SK-N-MC (cell line): ENCODE measurements at regions not wholly inside any gene's neighbourhood (a gene's known extent, or its start where the extent isn't known, plus 50 kb on each side); places are given as distances from the start of the nearest gene placed in this dataset.

Source experiments
- DNase-seq: peaks from one replicate; pipeline ENCODE4 v3.0.0-alpha.2; 2011; ENCODE audit warnings: low read depth, low spot score
- H3K27ac ChIP-seq: fragments of 200-600 bp; sonication (generic); 2 replicates; pipeline ENCODE4 v1.5.1; 2016; ENCODE audit warnings: mixed run types
- H3K36me3 ChIP-seq: fragments of 200-600 bp; sonication (generic); 2 replicates; pipeline ENCODE4 v1.6.1; 2017; ENCODE audit warnings: antibody characterized with exemption, low read length, mixed read lengths; ENCODE audit not compliant: insufficient read depth
- H3K4me3 ChIP-seq: fragments of 200-600 bp; sonication (generic); 2 replicates; pipeline ENCODE4 v1.5.1; 2016
- H3K9ac ChIP-seq: fragments of 200-600 bp; sonication (generic); 2 replicates; pipeline ENCODE4 v1.8.0; 2017; ENCODE audit warnings: mixed run types, mixed read lengths; ENCODE audit not compliant: insufficient read length
- H3K9me3 ChIP-seq: fragments of 200-600 bp; sonication (generic); 2 replicates; pipeline ENCODE4 v1.6.1; 2017; ENCODE audit warnings: low read depth, mild to moderate bottlenecking, antibody characterized with exemption, low read length, moderate library complexity, mixed read lengths
- EZH2 ChIP-seq: fragments of 200-600 bp; sonication (generic); IDR thresholded peaks from one replicate; pipeline ENCODE4 v1.6.1; 2017; ENCODE audit warnings: antibody characterized with exemption
- FOXP2 ChIP-seq: optimal IDR thresholded peaks from 2 replicates; pipeline ENCODE3; 2011; ENCODE audit warnings: mild to moderate bottlenecking, moderate library complexity; ENCODE audit not compliant: insufficient read depth; ENCODE audit errors: extremely low read length, control extremely low read depth
- POLR2AphosphoS5 ChIP-seq: IDR thresholded peaks from 2 replicates; pipeline ENCODE4 v1.6.1; 2012; ENCODE audit warnings: mild to moderate bottlenecking, low read depth, low read length, borderline replicate concordance

DNA sequence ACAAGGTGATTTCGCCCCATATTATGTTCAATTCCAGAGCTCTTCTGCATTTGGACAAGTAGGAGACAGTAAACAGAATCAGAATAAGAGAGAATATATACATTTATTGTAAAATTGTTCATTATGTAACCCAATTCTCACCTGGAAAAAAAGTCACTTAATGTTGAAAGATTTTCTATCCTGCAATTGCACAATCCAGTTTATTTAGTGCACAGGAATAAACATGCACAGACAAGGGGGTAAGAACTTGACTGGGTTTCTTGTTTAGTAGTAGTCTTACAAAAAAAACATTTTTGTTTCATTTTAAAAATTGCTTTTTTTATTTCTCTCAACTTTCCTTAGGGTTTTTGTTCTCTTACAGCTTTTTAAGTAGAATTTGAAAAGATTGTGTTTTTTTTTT is 126.6 kb downstream of the SAMD9 start:
- H3K9me3 ChIP-seq, result no peaks in the 10 kb centered on the region

DNA sequence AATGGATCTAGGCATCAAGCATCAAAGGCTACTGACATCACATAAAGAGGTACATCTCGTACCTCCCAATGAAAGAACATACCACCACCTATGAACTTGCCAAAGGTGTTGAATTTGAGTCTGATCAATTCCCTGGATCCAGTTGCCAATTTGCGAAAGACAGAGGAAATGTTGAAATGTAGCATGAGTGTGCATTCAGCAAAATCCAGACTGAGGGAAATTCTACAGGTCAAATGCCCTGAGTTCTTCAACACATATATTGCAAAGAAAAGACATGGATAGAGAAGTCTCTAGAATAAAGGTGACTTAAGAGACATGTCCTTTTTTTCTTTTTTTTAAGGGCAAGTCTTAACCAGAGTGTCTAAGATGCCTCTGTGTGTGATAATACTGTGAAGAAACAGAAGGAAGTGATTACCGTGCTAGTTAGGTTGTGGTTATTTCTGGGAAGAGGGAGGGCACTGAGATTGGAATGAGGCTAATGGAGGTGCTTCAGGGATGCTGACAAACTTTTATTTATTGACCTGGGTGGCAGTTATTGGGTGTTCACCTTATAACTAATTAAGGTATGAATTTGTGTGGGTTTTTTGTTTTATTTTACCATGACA is 128.7 kb downstream of the SAMD9 start:
- Histone ChIP-seq H3K9me3 (no peaks in the 10 kb centered on the region), H3K4me3 (no peak overlapping the region), H3K36me3 (no peaks in the 10 kb centered on the region), H3K9ac (no peak overlapping the region), H3K27ac (no peak overlapping the region)
- no peak for TF ChIP-seq EZH2
- no peak for TF ChIP-seq POLR2AphosphoS5
- TF ChIP-seq FOXP2, result no peak
- DNase-seq, result no peak

More for the DNA sequence above, 126.6 kb downstream of the SAMD9 start:
- H3K4me3 ChIP-seq, result no peak overlapping the region
- DNase-seq, result no peak
- no peaks in the 10 kb centered on the region for H3K36me3 ChIP-seq
- no peak overlapping the region for H3K9ac ChIP-seq
- no peak overlapping the region for H3K27ac ChIP-seq
- TF ChIP-seq FOXP2 (no peak), POLR2AphosphoS5 (no peak)

DNA sequence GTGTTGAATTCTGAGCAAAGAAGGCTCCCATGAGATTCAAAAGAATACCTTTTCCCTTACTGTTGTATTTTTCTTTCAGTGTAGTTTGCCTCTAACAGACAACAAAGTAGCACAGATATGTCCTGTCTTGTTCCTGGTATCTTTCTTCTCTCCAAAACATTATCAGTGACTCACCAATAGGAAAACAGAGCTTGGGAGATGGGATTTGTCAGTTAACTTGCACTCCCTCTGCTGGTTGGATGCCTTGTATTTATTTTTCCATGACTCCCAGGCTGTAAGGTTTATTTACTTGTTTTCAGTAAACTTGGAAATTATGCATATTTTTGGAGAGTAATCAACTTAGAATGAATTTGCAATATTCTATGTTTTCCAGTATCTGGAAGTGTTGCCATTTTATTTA is 129.7 kb downstream of the SAMD9 start:
- no peak overlapping the region for H3K4me3 ChIP-seq
- TF ChIP-seq POLR2AphosphoS5 (no peak), EZH2 (no peak), FOXP2 (no peak)
- no peak for DNase-seq
- H3K36me3 ChIP-seq, result no peaks in the 10 kb centered on the region
- no peak overlapping the region for H3K27ac ChIP-seq
- H3K9me3 ChIP-seq, result no peaks in the 10 kb centered on the region
- no peak overlapping the region for H3K9ac ChIP-seq

DNA sequence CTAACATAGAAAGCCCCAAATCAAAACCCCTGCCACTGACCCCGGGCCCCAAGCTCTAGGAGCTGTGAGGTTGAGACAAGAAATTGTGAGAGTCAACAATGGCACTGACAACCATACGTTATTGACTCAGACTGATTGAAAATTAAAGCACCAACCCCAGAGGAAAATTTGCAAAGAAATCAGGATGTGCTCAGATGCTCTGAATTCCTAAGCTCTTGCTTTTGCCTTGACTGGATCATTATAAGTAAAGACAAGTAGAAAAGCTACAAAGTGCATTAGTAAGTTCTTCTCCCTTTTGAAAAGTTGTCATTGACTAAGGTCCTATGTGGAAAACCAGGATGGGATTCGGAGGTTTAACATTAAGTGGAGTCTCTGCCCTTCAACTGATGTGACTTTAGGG is 130.2 kb downstream of the SAMD9 start:
- no peak for DNase-seq
- Histone ChIP-seq H3K9ac (no peak overlapping the region), H3K9me3 (no peaks in the 10 kb centered on the region), H3K4me3 (no peak overlapping the region), H3K36me3 (no peaks in the 10 kb centered on the region), H3K27ac (no peak overlapping the region)
- no peak for TF ChIP-seq EZH2
- TF ChIP-seq FOXP2, result no peak
- no peak for TF ChIP-seq POLR2AphosphoS5

DNA sequence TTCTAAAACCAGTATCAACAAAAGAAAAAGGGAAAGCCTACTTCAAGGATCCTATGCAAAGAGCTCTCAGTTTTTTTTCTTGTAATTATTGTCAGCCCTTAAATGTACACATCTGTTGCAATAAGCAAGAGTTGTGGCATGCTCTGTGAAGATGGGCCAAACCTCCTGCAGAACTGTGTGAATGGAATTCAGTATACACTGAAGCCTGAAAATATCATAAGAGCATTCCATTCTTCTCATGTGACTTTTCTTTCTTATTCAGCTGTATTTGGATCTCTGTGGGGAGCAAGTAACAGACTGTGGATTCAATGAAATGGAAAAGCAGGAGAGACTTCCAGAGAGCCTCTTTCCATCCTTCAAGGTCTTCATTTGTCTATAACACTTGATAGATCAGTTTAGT is 130.7 kb downstream of the SAMD9 start:
- Histone ChIP-seq H3K27ac (no peak overlapping the region), H3K36me3 (no peaks in the 10 kb centered on the region), H3K9ac (no peak overlapping the region), H3K9me3 (no peaks in the 10 kb centered on the region), H3K4me3 (no peak overlapping the region)
- no peak for DNase-seq
- TF ChIP-seq FOXP2, result no peak
- TF ChIP-seq EZH2, result no peak
- TF ChIP-seq POLR2AphosphoS5, result no peak

DNA sequence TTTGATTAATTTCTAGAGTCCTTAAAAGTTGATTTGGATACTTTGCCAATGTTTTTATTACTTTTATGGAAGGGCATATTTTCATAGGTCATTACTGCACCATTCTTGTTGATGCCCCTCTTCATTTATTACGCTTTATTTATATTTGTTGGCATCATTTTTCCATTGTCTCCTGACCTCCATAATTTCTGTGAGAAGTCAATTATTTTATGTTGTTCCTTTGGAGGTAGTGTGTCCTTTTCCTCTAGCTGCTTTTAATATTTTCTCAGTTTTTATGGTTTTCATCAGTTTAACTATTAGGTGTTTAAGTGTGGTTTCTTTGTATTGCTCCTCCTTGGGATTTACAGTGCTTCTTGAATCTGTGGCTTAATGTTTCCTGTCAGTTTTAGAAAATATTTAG is 134.9 kb downstream of the SAMD9 start:
- no peak overlapping the region for H3K27ac ChIP-seq
- H3K4me3 ChIP-seq, result no peak overlapping the region
- H3K9me3 ChIP-seq, result no peaks in the 10 kb centered on the region
- no peaks in the 10 kb centered on the region for H3K36me3 ChIP-seq
- H3K9ac ChIP-seq, result no peak overlapping the region
- DNase-seq, result no peak
- no peak for TF ChIP-seq EZH2
- no peak for TF ChIP-seq FOXP2
- TF ChIP-seq POLR2AphosphoS5, result no peak

DNA sequence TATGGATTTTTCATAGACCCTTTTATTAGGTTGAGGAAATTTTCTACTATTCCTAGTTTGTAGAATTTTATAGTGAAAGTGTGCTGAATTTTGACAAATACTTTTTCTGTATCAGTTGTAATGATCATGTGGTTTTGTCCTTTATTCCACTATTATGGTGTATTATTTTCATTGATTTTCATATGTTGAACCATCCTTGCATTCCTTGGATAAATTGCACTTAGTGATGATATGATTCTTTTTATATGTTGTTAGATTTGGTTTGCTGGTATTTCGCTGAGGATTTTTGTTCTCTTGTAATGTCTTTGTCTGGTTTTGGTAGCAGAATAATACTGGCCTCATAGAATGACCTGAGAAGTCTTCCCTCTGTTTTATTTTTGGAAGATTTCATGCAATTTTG is 140.6 kb upstream of the CDK6 start:
- H3K27ac ChIP-seq, result no peak overlapping the region
- TF ChIP-seq POLR2AphosphoS5 (no peak), EZH2 (no peak), FOXP2 (no peak)
- no peak overlapping the region for H3K9ac ChIP-seq
- H3K4me3 ChIP-seq, result no peak overlapping the region
- peaks cover 5% of the 10 kb centered on the region; the same call in 1 of the 2 replicates for H3K9me3 ChIP-seq
- no peak for DNase-seq
- H3K36me3 ChIP-seq, result no peaks in the 10 kb centered on the region

DNA sequence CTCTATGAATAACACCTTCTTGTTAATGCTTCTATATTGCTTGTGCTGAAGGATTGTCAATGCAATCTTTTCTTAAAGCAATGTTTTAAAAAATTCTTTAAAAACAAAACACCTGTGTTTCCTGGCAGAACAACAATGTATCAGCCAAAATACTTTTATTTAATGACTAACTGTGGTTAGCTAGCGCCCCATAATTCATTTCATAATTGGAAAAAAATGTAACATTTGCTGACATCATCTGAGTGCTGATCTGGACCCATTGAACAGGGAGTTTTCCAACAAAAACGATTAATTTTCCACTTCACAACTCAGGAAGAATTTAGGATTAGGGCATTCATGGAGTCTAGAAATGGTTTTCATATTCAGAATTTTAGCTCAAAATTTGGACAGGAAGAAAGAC is 137.6 kb upstream of the CDK6 start:
- no peak overlapping the region for H3K27ac ChIP-seq
- peaks cover 5% of the 10 kb centered on the region; the same call in 1 of the 2 replicates for H3K9me3 ChIP-seq
- no peak overlapping the region for H3K9ac ChIP-seq
- no peak for DNase-seq
- no peak overlapping the region for H3K4me3 ChIP-seq
- TF ChIP-seq FOXP2, result no peak
- no peak for TF ChIP-seq EZH2
- TF ChIP-seq POLR2AphosphoS5, result no peak
- H3K36me3 ChIP-seq, result no peaks in the 10 kb centered on the region

DNA sequence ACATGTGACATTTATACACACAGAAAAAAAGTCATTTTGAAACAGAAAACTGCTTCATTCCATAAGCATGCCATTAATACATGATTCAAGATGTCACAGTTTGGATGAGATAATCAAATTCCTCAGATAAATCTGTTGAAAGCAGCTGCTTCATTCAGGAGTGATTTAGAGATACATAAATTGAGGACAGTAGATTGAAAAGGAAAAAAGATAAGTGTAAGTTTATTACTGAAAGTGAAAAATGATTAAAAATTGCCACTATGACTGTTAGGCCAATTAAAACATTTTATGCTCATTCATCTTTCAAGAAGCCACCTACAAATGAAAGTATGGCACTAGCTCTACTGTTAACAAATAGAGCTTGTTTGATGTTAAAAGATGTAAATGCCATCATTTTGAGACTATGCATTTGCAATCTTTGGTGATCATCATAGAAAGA is 136.9 kb upstream of the CDK6 start:
- H3K27ac ChIP-seq, result no peak overlapping the region
- TF ChIP-seq FOXP2, result no peak
- TF ChIP-seq POLR2AphosphoS5, result no peak
- TF ChIP-seq EZH2, result no peak
- no peak overlapping the region for H3K9ac ChIP-seq
- peaks cover 5% of the 10 kb centered on the region; the same call in 1 of the 2 replicates for H3K9me3 ChIP-seq
- H3K4me3 ChIP-seq, result no peak overlapping the region
- H3K36me3 ChIP-seq, result no peaks in the 10 kb centered on the region
- DNase-seq, result no peak
